SK-N-SH (cell line): ENCODE measurements at regions not wholly inside any gene's neighbourhood (a gene's known extent, or its start where the extent isn't known, plus 50 kb on each side); places are given as distances from the start of the nearest gene placed in this dataset.

Experiments used
- CHD2 ChIP-seq: fragments of 150-350 bp; IDR thresholded peaks from 2 replicates; pipeline ENCODE4 v1.6.1; 2018; ENCODE audit warnings: low read length; ENCODE audit not compliant: partially characterized antibody
- RCOR1 ChIP-seq: fragments of 150-350 bp; IDR thresholded peaks from 2 replicates; pipeline ENCODE4 v1.6.1; 2017; ENCODE audit warnings: antibody characterized with exemption, low read length
- RFX5 ChIP-seq: IDR thresholded peaks from 2 replicates; pipeline ENCODE4 v1.6.1; 2012; ENCODE audit warnings: mild to moderate bottlenecking, improper control_type of control experiment, low read length
- SIN3A ChIP-seq: IDR thresholded peaks from 2 replicates; pipeline ENCODE4 v1.6.1; 2012; ENCODE audit warnings: low read depth, mild to moderate bottlenecking, low read length, moderate library complexity, borderline replicate concordance
- SMC3 ChIP-seq: IDR thresholded peaks from 2 replicates; pipeline ENCODE4 v1.6.1; 2012; ENCODE audit warnings: low read depth, low read length, improper control_type of control experiment
- TAF1 ChIP-seq: IDR thresholded peaks from 2 replicates; pipeline ENCODE4 v1.6.1; 2012; ENCODE audit warnings: low read depth, mild to moderate bottlenecking, low read length, moderate library complexity, borderline replicate concordance
- TEAD4 ChIP-seq: IDR thresholded peaks from 2 replicates; pipeline ENCODE4 v1.4.0; 2012; ENCODE audit warnings: mild to moderate bottlenecking, borderline replicate concordance; ENCODE audit not compliant: insufficient read depth
- TF ChIP-seq, protein P1 (sequence below): fragments of 200-600 bp; sonication (generic); IDR thresholded peaks from 2 replicates; pipeline ENCODE4 v1.6.1; 2017; ENCODE audit warnings: antibody characterized with exemption, mild to moderate bottlenecking, moderate library complexity
- TF ChIP-seq, protein P2 (sequence below): IDR thresholded peaks from 2 replicates; pipeline ENCODE4; 2012
- TF ChIP-seq, protein P3 (sequence below): IDR thresholded peaks from 2 replicates; pipeline ENCODE4 v1.4.0; 2012; ENCODE audit warnings: low read depth
- TF ChIP-seq, protein P4 (sequence below): IDR thresholded peaks from 2 replicates; pipeline ENCODE4 v1.6.1; 2012; ENCODE audit warnings: mild to moderate bottlenecking, low read depth, low read length, moderate library complexity

DNA sequence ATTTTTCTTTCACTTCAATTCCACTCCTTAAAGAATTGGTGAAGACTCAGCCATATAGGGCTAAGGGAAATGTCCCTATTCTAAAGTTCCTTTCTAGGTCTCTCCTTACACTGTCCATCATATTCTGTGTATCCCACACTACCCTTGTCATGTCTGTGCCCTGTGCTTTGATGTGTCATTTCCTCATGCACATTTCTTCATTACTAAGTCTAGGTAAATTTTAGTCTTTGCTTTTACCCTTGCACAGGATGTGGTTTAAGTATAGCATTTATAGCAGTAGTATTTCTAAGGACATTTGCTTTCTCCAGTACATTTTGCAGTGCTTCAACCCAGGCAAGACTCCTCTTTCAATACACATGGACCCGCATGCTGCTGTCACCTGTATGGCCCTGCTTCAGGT is 221.5 kb upstream of the ACVR2A start:
- no peak for TF ChIP-seq SMC3
- TF ChIP-seq, protein P1, sequence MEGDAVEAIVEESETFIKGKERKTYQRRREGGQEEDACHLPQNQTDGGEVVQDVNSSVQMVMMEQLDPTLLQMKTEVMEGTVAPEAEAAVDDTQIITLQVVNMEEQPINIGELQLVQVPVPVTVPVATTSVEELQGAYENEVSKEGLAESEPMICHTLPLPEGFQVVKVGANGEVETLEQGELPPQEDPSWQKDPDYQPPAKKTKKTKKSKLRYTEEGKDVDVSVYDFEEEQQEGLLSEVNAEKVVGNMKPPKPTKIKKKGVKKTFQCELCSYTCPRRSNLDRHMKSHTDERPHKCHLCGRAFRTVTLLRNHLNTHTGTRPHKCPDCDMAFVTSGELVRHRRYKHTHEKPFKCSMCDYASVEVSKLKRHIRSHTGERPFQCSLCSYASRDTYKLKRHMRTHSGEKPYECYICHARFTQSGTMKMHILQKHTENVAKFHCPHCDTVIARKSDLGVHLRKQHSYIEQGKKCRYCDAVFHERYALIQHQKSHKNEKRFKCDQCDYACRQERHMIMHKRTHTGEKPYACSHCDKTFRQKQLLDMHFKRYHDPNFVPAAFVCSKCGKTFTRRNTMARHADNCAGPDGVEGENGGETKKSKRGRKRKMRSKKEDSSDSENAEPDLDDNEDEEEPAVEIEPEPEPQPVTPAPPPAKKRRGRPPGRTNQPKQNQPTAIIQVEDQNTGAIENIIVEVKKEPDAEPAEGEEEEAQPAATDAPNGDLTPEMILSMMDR: no peak
- no peak for TF ChIP-seq SIN3A
- TF ChIP-seq, protein P2, sequence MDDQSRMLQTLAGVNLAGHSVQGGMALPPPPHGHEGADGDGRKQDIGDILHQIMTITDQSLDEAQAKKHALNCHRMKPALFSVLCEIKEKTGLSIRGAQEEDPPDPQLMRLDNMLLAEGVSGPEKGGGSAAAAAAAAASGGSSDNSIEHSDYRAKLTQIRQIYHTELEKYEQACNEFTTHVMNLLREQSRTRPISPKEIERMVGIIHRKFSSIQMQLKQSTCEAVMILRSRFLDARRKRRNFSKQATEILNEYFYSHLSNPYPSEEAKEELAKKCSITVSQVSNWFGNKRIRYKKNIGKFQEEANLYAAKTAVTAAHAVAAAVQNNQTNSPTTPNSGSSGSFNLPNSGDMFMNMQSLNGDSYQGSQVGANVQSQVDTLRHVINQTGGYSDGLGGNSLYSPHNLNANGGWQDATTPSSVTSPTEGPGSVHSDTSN: no peak
- TF ChIP-seq, protein P3, sequence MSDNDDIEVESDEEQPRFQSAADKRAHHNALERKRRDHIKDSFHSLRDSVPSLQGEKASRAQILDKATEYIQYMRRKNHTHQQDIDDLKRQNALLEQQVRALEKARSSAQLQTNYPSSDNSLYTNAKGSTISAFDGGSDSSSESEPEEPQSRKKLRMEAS: no peak
- TF ChIP-seq RCOR1: no peak
- TF ChIP-seq TEAD4: no peak
- TF ChIP-seq CHD2: no peak
- TF ChIP-seq RFX5: no peak
- no peak for TF ChIP-seq TAF1
- TF ChIP-seq, protein P4, sequence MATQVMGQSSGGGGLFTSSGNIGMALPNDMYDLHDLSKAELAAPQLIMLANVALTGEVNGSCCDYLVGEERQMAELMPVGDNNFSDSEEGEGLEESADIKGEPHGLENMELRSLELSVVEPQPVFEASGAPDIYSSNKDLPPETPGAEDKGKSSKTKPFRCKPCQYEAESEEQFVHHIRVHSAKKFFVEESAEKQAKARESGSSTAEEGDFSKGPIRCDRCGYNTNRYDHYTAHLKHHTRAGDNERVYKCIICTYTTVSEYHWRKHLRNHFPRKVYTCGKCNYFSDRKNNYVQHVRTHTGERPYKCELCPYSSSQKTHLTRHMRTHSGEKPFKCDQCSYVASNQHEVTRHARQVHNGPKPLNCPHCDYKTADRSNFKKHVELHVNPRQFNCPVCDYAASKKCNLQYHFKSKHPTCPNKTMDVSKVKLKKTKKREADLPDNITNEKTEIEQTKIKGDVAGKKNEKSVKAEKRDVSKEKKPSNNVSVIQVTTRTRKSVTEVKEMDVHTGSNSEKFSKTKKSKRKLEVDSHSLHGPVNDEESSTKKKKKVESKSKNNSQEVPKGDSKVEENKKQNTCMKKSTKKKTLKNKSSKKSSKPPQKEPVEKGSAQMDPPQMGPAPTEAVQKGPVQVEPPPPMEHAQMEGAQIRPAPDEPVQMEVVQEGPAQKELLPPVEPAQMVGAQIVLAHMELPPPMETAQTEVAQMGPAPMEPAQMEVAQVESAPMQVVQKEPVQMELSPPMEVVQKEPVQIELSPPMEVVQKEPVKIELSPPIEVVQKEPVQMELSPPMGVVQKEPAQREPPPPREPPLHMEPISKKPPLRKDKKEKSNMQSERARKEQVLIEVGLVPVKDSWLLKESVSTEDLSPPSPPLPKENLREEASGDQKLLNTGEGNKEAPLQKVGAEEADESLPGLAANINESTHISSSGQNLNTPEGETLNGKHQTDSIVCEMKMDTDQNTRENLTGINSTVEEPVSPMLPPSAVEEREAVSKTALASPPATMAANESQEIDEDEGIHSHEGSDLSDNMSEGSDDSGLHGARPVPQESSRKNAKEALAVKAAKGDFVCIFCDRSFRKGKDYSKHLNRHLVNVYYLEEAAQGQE: no peak
